D721Med (cell line): ENCODE measurements at regions not wholly inside any gene's neighbourhood (a gene's known extent, or its start where the extent isn't known, plus 50 kb on each side); places are given as distances from the start of the nearest gene placed in this dataset.

Experiments
- DNase-seq: peaks from one replicate; pipeline ENCODE4 v3.0.0; 2011; ENCODE audit warnings: low spot score; ENCODE audit not compliant: insufficient read length
- FAIRE-seq: peaks from 2 replicates; lab custom pipeline; 2011; peaks lifted over from hg19 to GRCh38; lab: Jason Lieb, UNC
- TF ChIP-seq, protein P1 (sequence below): IDR thresholded peaks from 2 replicates; pipeline ENCODE4 v1.5.1; 2012; ENCODE audit warnings: mild to moderate bottlenecking, control low read depth; ENCODE audit not compliant: insufficient read depth; ENCODE audit errors: missing control alignments

GRCh38 chr20:12605751-12606150, 403.0 kb upstream of the SPTLC3 start:
- no peak for DNase-seq
- no peak for FAIRE-seq
- TF ChIP-seq, protein P1, sequence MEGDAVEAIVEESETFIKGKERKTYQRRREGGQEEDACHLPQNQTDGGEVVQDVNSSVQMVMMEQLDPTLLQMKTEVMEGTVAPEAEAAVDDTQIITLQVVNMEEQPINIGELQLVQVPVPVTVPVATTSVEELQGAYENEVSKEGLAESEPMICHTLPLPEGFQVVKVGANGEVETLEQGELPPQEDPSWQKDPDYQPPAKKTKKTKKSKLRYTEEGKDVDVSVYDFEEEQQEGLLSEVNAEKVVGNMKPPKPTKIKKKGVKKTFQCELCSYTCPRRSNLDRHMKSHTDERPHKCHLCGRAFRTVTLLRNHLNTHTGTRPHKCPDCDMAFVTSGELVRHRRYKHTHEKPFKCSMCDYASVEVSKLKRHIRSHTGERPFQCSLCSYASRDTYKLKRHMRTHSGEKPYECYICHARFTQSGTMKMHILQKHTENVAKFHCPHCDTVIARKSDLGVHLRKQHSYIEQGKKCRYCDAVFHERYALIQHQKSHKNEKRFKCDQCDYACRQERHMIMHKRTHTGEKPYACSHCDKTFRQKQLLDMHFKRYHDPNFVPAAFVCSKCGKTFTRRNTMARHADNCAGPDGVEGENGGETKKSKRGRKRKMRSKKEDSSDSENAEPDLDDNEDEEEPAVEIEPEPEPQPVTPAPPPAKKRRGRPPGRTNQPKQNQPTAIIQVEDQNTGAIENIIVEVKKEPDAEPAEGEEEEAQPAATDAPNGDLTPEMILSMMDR, result no peak

- FAIRE-seq (no peak), DNase-seq (no peak)
- TF ChIP-seq, protein P1, result no peak
These were observed 397.9 kb upstream of the SPTLC3 start for GRCh38 chr20:12610871-12611270.

GRCh38 chr20:12614764-12615163, 394.0 kb upstream of the SPTLC3 start:
- FAIRE-seq (no peak), DNase-seq (no peak)
- TF ChIP-seq, protein P1, result no peak

GRCh38 chr20:12617076-12617475, 391.7 kb upstream of the SPTLC3 start:
- TF ChIP-seq, protein P1, result no peak
- FAIRE-seq, result no peak
- DNase-seq, result no peak

DNA sequence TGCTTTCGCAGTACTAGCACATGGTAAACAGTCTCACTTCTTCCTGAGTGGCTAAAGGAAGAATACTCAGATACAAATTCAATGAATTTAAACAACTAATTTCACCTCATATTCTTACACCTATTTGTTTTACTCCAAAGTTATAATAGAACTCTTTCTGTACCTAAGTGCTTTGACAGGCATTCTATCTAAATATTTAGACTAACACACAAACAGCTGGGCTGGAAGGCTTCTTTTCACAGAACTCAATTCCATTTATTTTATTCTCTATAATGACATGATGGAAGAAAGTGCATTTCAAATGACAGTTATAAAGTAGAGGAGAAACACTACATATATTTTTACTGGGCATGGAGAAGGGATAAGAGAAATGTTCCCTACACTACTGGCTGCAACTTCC, 384.9 kb upstream of the SPTLC3 start:
- no peak for FAIRE-seq
- no peak for DNase-seq
- TF ChIP-seq, protein P1, result no peak

DNA sequence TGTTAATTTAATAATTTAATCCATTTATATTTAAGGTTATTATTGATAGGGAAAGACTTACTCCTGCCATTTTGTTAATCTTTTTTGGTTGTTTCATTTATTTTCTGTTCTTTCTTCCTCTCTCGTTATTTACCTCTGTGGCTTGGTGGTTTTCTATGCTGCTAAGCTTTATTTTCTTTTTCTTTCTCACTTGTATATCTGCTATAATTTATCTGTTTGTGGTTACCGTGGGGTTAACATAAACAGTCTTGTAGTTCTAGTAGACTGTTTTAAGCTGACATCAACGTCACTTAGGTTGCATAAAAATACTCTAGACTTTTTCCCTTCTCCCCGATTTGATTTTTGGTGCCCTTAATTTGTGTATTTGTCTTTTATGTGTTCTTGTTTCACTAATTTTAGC, 381.3 kb upstream of the SPTLC3 start:
- FAIRE-seq (no peak), DNase-seq (no peak)
- TF ChIP-seq, protein P1, result no peak

DNA sequence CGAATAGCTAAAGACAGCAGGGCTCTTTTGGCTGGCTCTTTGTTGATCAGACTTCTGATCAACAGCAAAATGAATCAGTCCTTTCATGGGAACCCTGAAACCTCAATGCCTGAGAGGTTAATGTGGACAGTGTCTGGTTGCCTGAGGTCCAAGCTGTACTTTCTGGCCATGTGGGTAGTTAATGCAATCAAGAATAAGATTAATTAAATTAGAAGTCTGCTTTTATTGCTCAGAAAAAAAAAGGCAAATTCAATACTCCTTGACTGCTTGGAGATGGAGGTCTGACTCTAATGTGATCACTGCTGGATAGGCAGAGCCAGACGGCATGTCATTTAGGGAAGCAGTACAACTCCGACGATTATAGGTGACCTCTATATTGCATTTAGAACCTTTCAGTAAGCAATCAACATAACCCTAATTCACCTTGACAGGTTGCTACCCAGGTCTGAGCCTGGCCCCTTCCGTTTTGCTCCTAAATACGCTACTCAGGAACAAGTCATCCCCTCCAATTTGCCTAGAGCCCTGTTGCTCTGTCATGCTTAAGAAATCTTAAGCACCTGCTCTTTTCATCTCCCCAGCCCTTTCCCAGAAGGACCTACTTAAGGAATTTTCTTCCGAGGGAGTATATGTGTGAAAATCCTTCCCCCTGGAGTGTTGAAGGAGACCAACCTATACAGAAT, 370.0 kb upstream of the SPTLC3 start:
- FAIRE-seq (no peak), DNase-seq (no peak)
- TF ChIP-seq, protein P1, result no peak
